WTC11 (cell line): ENCODE measurements at regions not wholly inside any gene's neighbourhood (a gene's known extent, or its start where the extent isn't known, plus 50 kb on each side); places are given as distances from the start of the nearest gene placed in this dataset.

Source experiments
- ATAC-seq: fragments of 200-7000 bp; cut with Tn5 transposase; 2 replicates; pipeline ENCODE4 v1.10.0; 2021; ENCODE audit warnings: mild to moderate bottlenecking, moderate library complexity
- CTCF ChIA-PET: fragments of 300-600 bp; sonication (Branson Sonifier 250); formaldehyde crosslinking; loops from one replicate; lab custom pipeline; 2021; ENCODE audit warnings: antibody characterized with exemption; lab: Charles Lee
- POLR2A ChIA-PET: fragments of 350-600 bp; sonication (Branson Sonifier 250); formaldehyde crosslinking; loops from one replicate; lab custom pipeline; 2021; ENCODE audit warnings: antibody characterized with exemption; lab: Charles Lee
- DNase-seq: peaks from one replicate; pipeline ENCODE4 v3.0.0; 2021; ENCODE audit warnings: low spot score
- H3K27ac Mint-ChIP-seq: 2 replicates; pipeline ENCODE4 v1.8.0; 2021; ENCODE audit warnings: mixed read lengths
- H3K27me3 Mint-ChIP-seq: 2 replicates; pipeline ENCODE4 v1.8.0; 2021; ENCODE audit warnings: low read depth, mild to moderate bottlenecking, moderate library complexity, mixed read lengths
- H3K36me3 Mint-ChIP-seq: 2 replicates; pipeline ENCODE4 v1.8.0; 2021; ENCODE audit warnings: mixed read lengths
- H3K4me1 Mint-ChIP-seq: 2 replicates; pipeline ENCODE4 v1.8.0; 2022; ENCODE audit warnings: mixed read lengths
- H3K4me3 Mint-ChIP-seq: 2 replicates; pipeline ENCODE4 v1.8.0; 2021; ENCODE audit warnings: mild to moderate bottlenecking, moderate library complexity, mixed read lengths
- H3K9me3 Mint-ChIP-seq: 2 replicates; pipeline ENCODE4 v1.8.0; 2021; ENCODE audit warnings: mixed read lengths
- CREB1 ChIP-seq: sonication (generic); formaldehyde crosslinking; IDR thresholded peaks from 2 replicates; pipeline ENCODE4 v1.8.0; 2023; ENCODE audit warnings: mild to moderate bottlenecking, missing genetic modification reagents
- ELF4 ChIP-seq: sonication (generic); formaldehyde crosslinking; IDR thresholded peaks from 2 replicates; pipeline ENCODE4 v1.8.1; 2022; ENCODE audit warnings: low read depth, mild to moderate bottlenecking, moderate library complexity, missing genetic modification reagents
- EMX1 ChIP-seq: fragments of 250-450 bp; sonication (Bioruptor Pico); IDR thresholded peaks from 2 replicates; pipeline ENCODE4 v1.8.0; 2021; ENCODE audit warnings: mild to moderate bottlenecking
- ESRRA ChIP-seq: sonication (generic); formaldehyde crosslinking; IDR thresholded peaks from 2 replicates; pipeline ENCODE4 v1.8.1; 2022; ENCODE audit warnings: mild to moderate bottlenecking, missing genetic modification reagents, borderline replicate concordance
- ETV6 ChIP-seq: sonication (generic); formaldehyde crosslinking; IDR thresholded peaks from 2 replicates; pipeline ENCODE4 v1.8.1; 2022; ENCODE audit warnings: mild to moderate bottlenecking, missing genetic modification reagents
- FOXJ3 ChIP-seq: sonication (generic); formaldehyde crosslinking; IDR thresholded peaks from 2 replicates; pipeline ENCODE4 v1.9.0; 2021; ENCODE audit warnings: missing genetic modification reagents, mild to moderate bottlenecking, borderline replicate concordance
- MYBL2 ChIP-seq: sonication (generic); formaldehyde crosslinking; IDR thresholded peaks from 2 replicates; pipeline ENCODE4 v1.8.1; 2023; ENCODE audit warnings: mild to moderate bottlenecking, moderate library complexity, missing genetic modification reagents
- NFATC4 ChIP-seq: fragments of 250-450 bp; sonication (Bioruptor Pico); IDR thresholded peaks from 2 replicates; pipeline ENCODE4 v1.9.0; 2021; ENCODE audit warnings: mild to moderate bottlenecking
- NR2C2 ChIP-seq: sonication (generic); formaldehyde crosslinking; IDR thresholded peaks from 2 replicates; pipeline ENCODE4 v1.8.0; 2022; ENCODE audit warnings: mild to moderate bottlenecking, missing genetic modification reagents
- SMAD4 ChIP-seq: sonication (generic); formaldehyde crosslinking; IDR thresholded peaks from 2 replicates; pipeline ENCODE4 v1.8.0; 2022; ENCODE audit warnings: mild to moderate bottlenecking, missing genetic modification reagents
- TP53 ChIP-seq: sonication (generic); formaldehyde crosslinking; IDR thresholded peaks from 2 replicates; pipeline ENCODE4 v1.8.1; 2023; ENCODE audit warnings: mild to moderate bottlenecking, missing genetic modification reagents
- ZBTB21 ChIP-seq: sonication (generic); formaldehyde crosslinking; IDR thresholded peaks from 2 replicates; pipeline ENCODE4 v1.8.1; 2023; ENCODE audit warnings: mild to moderate bottlenecking, missing genetic modification reagents, borderline replicate concordance
- ZNF219 ChIP-seq: sonication (generic); formaldehyde crosslinking; IDR thresholded peaks from 2 replicates; pipeline ENCODE4 v1.8.0; 2023; ENCODE audit warnings: missing genetic modification reagents, mild to moderate bottlenecking, borderline replicate concordance
- ZNF232 ChIP-seq: sonication (generic); formaldehyde crosslinking; IDR thresholded peaks from 2 replicates; pipeline ENCODE4 v1.8.0; 2022; ENCODE audit warnings: mild to moderate bottlenecking, missing genetic modification reagents
- ZNF263 ChIP-seq: sonication (generic); formaldehyde crosslinking; IDR thresholded peaks from 2 replicates; pipeline ENCODE4 v1.8.1; 2022; ENCODE audit warnings: low read depth, mild to moderate bottlenecking, moderate library complexity, missing genetic modification reagents
- ZNF396 ChIP-seq: fragments of 250-450 bp; sonication (Bioruptor Pico); IDR thresholded peaks from 2 replicates; pipeline ENCODE4 v1.8.0; 2021; ENCODE audit warnings: mild to moderate bottlenecking, moderate library complexity, borderline replicate concordance
- TF ChIP-seq, protein P1 (sequence below): sonication (generic); formaldehyde crosslinking; IDR thresholded peaks from 2 replicates; pipeline ENCODE4 v1.8.0; 2023; ENCODE audit warnings: missing genetic modification reagents
- TF ChIP-seq, protein P2 (sequence below): sonication (generic); formaldehyde crosslinking; IDR thresholded peaks from 2 replicates; pipeline ENCODE4 v1.8.0; 2022; ENCODE audit warnings: mild to moderate bottlenecking, missing genetic modification reagents
- TF ChIP-seq, protein P3 (sequence below): sonication (generic); formaldehyde crosslinking; IDR thresholded peaks from 2 replicates; pipeline ENCODE4 v1.8.0; 2023; ENCODE audit warnings: mild to moderate bottlenecking, missing genetic modification reagents
- TF ChIP-seq, protein P4 (sequence below): fragments of 250-450 bp; sonication (Bioruptor Pico); IDR thresholded peaks from 2 replicates; pipeline ENCODE4 v1.9.0; 2021; ENCODE audit warnings: mild to moderate bottlenecking
- TF ChIP-seq, protein P5 (sequence below): sonication (generic); formaldehyde crosslinking; IDR thresholded peaks from 2 replicates; pipeline ENCODE4 v1.8.1; 2023; ENCODE audit warnings: mild to moderate bottlenecking, missing genetic modification reagents
- TF ChIP-seq, protein P6 (sequence below): sonication (generic); formaldehyde crosslinking; IDR thresholded peaks from 2 replicates; pipeline ENCODE4 v1.8.1; 2023; ENCODE audit warnings: mild to moderate bottlenecking, missing genetic modification reagents, moderate library complexity

DNA sequence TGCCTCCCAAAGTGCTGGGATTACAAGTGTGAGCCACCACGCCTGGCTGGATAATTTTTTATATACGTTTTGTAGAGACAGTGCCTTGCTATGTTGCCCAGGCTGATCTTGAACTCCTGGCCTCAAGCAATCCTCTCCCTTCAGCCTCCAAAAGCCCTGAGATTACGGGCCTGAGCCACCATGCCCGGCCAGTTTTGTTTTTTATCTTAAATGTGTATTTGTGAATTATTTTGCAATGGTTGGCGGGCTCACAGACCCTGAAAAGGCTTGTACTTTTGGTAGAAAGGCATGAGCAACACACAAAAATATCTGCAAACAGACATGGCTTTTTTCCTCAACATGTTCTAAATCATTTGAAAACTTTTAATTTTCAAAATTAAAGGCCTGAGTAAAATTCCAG, 73.4 kb upstream of the TMEM18 start:
- Mint-ChIP-seq H3K4me1 (no peaks in the 10 kb centered on the region), H3K27me3 (no peaks in the 10 kb centered on the region), H3K4me3 (no peak overlapping the region), H3K36me3 (peaks cover 12% of the 10 kb centered on the region), H3K27ac (no peak overlapping the region)
- ChIA-PET POLR2A (no interaction called here), CTCF (no interaction called here)
- ATAC-seq: no peak
- no peak for DNase-seq
- TF ChIP-seq ZNF263 (CRISPR knock-in tag) (no peak), ETV6 (CRISPR knock-in tag) (no peak), ZNF232 (CRISPR knock-in tag) (no peak), EMX1 (CRISPR knock-in tag) (no peak), TP53 (no peak)
- TF ChIP-seq, protein P1, sequence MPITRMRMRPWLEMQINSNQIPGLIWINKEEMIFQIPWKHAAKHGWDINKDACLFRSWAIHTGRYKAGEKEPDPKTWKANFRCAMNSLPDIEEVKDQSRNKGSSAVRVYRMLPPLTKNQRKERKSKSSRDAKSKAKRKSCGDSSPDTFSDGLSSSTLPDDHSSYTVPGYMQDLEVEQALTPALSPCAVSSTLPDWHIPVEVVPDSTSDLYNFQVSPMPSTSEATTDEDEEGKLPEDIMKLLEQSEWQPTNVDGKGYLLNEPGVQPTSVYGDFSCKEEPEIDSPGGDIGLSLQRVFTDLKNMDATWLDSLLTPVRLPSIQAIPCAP (CRISPR knock-in tag): no peak
- TF ChIP-seq, all 79 proteins: peak for 0
- H3K9me3 Mint-ChIP-seq: peaks cover 2% of the 10 kb centered on the region

DNA sequence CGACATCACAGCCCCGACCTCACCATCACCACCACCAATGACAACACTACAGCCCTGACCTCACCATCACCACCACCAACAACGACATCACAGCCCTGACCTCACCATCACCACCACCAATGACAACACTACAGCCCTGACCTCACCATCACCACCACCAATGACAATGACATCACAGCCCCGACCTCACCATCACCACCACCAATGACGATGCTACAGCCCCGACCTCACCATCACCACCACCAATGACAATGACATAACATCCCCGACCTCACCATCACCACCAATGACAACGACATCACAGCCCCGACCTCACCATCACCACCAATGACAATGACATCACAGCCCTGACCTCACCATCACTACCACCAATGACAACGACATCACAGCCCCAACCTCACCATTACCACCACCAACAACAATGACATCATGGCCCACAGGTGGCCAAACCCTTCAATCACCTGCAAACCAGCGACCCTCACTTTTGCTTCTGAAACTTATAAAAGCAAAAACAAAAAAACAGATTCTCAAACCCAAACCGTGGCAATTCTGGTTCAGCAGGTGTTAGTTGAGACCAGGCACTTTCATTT, 70.7 kb upstream of the TMEM18 start:
- ATAC-seq: no peak
- H3K27me3 Mint-ChIP-seq: no peaks in the 10 kb centered on the region
- TF ChIP-seq ZBTB21 (CRISPR knock-in tag): no peak
- TF ChIP-seq, protein P2, sequence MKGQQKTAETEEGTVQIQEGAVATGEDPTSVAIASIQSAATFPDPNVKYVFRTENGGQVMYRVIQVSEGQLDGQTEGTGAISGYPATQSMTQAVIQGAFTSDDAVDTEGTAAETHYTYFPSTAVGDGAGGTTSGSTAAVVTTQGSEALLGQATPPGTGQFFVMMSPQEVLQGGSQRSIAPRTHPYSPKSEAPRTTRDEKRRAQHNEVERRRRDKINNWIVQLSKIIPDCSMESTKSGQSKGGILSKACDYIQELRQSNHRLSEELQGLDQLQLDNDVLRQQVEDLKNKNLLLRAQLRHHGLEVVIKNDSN (CRISPR knock-in tag): no peak
- TF ChIP-seq, all 79 proteins: peak for 0
- POLR2A ChIA-PET: no interaction called here
- Mint-ChIP-seq H3K9me3 (peaks cover 15% of the 10 kb centered on the region), H3K4me1 (peaks cover 5% of the 10 kb centered on the region), H3K27ac (no peak overlapping the region), H3K36me3 (peaks cover 16% of the 10 kb centered on the region), H3K4me3 (no peak overlapping the region)
- DNase-seq: no peak
- CTCF ChIA-PET: no interaction called here

DNA sequence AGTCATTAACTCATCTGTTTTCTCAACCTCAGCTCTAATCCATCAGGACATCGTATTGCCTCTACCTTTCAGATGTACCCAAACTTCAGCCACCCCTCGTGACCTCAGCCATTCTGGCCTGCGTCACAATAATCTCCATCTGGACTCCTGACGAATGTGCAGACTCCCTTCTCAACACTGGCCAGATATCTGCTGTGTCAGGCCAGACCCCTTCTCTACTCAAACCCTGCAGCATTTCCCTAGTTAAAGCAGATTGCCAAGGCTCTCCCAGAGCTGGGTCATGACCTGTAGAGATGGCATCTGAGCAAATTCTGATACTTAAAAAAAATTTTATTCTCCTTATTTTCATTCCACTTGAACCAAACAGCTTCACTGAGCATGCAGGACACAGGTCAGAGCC, 69.5 kb upstream of the TMEM18 start:
- ChIA-PET CTCF (no interaction called here), POLR2A (no interaction called here)
- Mint-ChIP-seq H3K9me3 (peaks cover 15% of the 10 kb centered on the region), H3K4me3 (no peak overlapping the region), H3K36me3 (peaks cover 16% of the 10 kb centered on the region), H3K4me1 (peaks cover 17% of the 10 kb centered on the region), H3K27ac (no peak overlapping the region), H3K27me3 (no peaks in the 10 kb centered on the region; the same call in 1 of the 2 replicates)
- no peak for ATAC-seq
- no peak for DNase-seq
- TF ChIP-seq CREB1 (CRISPR knock-in tag) (no peak), MYBL2 (CRISPR knock-in tag) (no peak), NFATC4 (no peak), ZNF219 (no peak), ZNF396 (CRISPR knock-in tag) (no peak), ELF4 (CRISPR knock-in tag) (no peak), ESRRA (CRISPR knock-in tag) (no peak), NR2C2 (no peak), SMAD4 (CRISPR knock-in tag) (no peak), FOXJ3 (CRISPR knock-in tag) (no peak)
- TF ChIP-seq, protein P3, sequence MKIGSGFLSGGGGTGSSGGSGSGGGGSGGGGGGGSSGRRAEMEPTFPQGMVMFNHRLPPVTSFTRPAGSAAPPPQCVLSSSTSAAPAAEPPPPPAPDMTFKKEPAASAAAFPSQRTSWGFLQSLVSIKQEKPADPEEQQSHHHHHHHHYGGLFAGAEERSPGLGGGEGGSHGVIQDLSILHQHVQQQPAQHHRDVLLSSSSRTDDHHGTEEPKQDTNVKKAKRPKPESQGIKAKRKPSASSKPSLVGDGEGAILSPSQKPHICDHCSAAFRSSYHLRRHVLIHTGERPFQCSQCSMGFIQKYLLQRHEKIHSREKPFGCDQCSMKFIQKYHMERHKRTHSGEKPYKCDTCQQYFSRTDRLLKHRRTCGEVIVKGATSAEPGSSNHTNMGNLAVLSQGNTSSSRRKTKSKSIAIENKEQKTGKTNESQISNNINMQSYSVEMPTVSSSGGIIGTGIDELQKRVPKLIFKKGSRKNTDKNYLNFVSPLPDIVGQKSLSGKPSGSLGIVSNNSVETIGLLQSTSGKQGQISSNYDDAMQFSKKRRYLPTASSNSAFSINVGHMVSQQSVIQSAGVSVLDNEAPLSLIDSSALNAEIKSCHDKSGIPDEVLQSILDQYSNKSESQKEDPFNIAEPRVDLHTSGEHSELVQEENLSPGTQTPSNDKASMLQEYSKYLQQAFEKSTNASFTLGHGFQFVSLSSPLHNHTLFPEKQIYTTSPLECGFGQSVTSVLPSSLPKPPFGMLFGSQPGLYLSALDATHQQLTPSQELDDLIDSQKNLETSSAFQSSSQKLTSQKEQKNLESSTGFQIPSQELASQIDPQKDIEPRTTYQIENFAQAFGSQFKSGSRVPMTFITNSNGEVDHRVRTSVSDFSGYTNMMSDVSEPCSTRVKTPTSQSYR (CRISPR knock-in tag): no peak
- TF ChIP-seq, protein P4, sequence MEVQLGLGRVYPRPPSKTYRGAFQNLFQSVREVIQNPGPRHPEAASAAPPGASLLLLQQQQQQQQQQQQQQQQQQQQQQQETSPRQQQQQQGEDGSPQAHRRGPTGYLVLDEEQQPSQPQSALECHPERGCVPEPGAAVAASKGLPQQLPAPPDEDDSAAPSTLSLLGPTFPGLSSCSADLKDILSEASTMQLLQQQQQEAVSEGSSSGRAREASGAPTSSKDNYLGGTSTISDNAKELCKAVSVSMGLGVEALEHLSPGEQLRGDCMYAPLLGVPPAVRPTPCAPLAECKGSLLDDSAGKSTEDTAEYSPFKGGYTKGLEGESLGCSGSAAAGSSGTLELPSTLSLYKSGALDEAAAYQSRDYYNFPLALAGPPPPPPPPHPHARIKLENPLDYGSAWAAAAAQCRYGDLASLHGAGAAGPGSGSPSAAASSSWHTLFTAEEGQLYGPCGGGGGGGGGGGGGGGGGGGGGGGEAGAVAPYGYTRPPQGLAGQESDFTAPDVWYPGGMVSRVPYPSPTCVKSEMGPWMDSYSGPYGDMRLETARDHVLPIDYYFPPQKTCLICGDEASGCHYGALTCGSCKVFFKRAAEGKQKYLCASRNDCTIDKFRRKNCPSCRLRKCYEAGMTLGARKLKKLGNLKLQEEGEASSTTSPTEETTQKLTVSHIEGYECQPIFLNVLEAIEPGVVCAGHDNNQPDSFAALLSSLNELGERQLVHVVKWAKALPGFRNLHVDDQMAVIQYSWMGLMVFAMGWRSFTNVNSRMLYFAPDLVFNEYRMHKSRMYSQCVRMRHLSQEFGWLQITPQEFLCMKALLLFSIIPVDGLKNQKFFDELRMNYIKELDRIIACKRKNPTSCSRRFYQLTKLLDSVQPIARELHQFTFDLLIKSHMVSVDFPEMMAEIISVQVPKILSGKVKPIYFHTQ (CRISPR knock-in tag): no peak
- TF ChIP-seq, protein P5, sequence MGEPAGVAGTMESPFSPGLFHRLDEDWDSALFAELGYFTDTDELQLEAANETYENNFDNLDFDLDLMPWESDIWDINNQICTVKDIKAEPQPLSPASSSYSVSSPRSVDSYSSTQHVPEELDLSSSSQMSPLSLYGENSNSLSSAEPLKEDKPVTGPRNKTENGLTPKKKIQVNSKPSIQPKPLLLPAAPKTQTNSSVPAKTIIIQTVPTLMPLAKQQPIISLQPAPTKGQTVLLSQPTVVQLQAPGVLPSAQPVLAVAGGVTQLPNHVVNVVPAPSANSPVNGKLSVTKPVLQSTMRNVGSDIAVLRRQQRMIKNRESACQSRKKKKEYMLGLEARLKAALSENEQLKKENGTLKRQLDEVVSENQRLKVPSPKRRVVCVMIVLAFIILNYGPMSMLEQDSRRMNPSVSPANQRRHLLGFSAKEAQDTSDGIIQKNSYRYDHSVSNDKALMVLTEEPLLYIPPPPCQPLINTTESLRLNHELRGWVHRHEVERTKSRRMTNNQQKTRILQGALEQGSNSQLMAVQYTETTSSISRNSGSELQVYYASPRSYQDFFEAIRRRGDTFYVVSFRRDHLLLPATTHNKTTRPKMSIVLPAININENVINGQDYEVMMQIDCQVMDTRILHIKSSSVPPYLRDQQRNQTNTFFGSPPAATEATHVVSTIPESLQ (CRISPR knock-in tag): no peak
- TF ChIP-seq, protein P6, sequence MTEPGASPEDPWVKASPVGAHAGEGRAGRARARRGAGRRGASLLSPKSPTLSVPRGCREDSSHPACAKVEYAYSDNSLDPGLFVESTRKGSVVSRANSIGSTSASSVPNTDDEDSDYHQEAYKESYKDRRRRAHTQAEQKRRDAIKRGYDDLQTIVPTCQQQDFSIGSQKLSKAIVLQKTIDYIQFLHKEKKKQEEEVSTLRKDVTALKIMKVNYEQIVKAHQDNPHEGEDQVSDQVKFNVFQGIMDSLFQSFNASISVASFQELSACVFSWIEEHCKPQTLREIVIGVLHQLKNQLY (CRISPR knock-in tag): no peak
